Stimulated activated CD8-positive, alpha-beta memory T cell treated with anti-CD3 and anti-CD28 coated beads, Interleukin-15, amount 100 ng/mL, for 24 hours (primary cell): ENCODE measurements at regions not wholly inside any gene's neighbourhood (a gene's known extent, or its start where the extent isn't known, plus 50 kb on each side); places are given as distances from the start of the nearest gene placed in this dataset.
"Not testable (repeated sequence)": the region's sequence is repeated elsewhere in the genome, so short reads cannot be mapped to it uniquely, and the experiment has no call there.

ENCODE experiments used
- DNase-seq: peaks from one replicate; pipeline ENCODE4 v3.0.0-alpha.2; 2020; ENCODE audit warnings: low read depth

DNA sequence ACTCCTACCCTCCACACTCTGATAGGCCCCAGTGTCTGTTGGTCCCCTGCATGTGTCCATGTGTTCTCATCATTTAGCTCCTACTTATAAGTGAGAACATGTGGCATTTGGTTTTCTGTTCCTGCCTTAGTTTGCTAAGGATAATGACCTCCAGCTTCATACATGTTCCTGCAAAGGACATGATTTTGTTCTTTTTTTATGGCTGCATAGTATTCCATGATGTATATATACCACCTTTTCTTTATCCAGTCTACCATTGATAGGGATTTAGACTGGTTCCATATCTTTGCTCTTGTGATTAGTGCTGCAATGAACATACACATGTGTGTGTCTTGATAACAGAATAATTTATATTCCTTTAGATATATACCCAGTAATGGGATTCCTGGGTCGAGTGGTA, 67.9 kb downstream of the MSX2 start:
- DNase-seq = not testable (repeated sequence)

DNA sequence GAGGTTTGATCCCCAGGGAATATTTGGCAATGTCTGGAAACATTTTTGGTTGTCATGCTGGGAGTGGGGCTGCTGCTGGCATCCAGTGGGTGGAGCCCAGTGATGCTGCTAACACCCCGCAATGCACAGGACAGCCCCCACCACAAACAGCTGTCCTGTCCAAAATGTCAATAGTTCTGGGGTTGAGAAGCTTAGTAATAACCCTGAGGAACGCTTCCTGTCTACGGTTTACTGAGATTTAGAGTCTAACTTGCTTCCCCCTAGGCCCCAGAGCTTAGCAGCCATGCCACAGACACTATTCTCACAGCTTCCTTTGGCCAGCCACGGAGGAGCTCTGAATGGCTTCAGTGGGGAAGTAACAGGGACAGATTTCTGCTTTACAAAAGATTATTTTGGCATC, 66.5 kb downstream of the MSX2 start:
- no peak for DNase-seq

DNA sequence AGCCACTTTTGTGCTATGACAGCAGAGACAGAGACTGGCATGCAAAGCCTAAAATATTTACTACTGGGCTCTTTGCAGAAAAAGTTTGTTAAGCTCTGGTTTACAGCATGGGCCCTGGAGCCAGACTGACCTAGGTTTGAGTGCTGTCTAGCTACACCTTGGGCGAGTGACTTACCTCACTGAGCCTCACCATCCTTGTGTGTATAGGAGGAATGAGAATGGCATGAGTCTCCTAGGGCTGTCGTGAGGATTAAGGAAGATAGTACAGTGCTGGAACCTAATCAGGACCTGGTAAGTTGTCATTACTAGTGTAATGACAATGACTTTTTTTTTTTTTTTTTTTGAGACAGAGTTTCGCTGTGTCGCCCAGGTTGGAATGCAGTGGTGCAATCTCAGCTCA, 65.2 kb downstream of the MSX2 start:
- no peak for DNase-seq

DNA sequence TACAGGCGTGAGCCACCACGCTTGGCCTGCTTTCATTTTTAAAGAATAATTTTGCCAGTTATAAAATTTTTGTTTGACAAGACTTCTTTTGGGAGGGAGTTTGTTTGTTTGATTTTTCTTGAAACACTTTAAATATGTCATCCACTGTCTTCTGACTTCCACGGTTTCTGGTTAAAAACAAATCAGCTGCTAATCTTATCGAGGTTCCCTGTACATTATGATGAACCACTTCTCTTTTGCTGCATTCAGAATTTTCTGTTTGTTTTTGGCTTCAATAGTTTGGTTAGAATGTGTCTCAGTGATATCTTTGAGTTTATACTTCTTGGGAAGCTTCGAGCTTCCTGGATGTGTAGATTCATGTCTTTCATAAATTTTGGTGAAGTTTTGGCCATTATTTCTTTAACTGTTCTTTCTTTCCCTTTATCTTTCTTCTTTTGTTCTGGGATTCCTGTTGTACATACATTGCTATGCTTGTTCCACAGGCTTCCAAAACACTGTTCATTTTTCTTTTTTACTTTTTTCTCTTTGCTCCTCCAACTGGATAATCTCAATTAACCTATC, 60.8 kb downstream of the MSX2 start:
- no peak for DNase-seq
